ENCODE measurements at regions not wholly inside any gene's neighbourhood (a gene's known extent, or its start where the extent isn't known, plus 50 kb on each side); places are given as distances from the start of the nearest gene placed in this dataset.

DNA sequence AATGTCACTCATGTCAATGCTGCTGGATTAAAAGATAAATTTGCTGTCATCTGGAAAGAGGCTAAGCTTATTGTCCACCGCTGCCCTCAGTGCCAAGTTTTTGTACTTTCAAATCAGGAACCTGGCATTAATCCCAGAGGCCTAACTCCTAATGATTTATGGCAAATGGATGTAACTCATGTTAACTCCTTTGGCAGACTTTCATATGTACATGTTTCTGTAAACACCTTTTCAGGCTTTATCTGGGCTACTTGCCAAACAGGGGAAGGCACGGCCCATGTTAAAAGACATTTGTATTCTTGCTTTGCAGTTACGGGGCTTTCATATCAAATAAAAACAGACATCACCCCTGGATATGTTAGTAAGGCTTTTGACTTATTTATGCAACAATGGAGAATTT, 608.0 kb upstream of the ACO1 start:
- no peak for TF ChIP-seq FOXM1 (IDR thresholded peaks at IDR 0.05; ENCODE audit: low read depth, low read length)
- TF ChIP-seq CTCF (IDR thresholded peaks at IDR 0.05 in 2 of 3, conservative IDR thresholded peaks at IDR 0.05 in 1 of 3; ENCODE audit: control insufficient read depth in 2 of 3, extremely low read depth in 1 of 3, insufficient read depth in 1 of 3, low read depth in 3 of 3, low read length in 3 of 3) = no peak
- no peak for TF ChIP-seq POLR2AphosphoS5 (IDR thresholded peaks at IDR 0.05; ENCODE audit: low read length)
